LNCAP (cell line): ENCODE measurements at regions not wholly inside any gene's neighbourhood (a gene's known extent, or its start where the extent isn't known, plus 50 kb on each side); places are given as distances from the start of the nearest gene placed in this dataset.

Experiments
- TF ChIP-seq, protein P1 (sequence below): fragments of 450-650 bp; IDR thresholded peaks from 2 replicates; pipeline ENCODE4 v1.5.1; 2017; ENCODE audit warnings: mild to moderate bottlenecking

- TF ChIP-seq, protein P1, sequence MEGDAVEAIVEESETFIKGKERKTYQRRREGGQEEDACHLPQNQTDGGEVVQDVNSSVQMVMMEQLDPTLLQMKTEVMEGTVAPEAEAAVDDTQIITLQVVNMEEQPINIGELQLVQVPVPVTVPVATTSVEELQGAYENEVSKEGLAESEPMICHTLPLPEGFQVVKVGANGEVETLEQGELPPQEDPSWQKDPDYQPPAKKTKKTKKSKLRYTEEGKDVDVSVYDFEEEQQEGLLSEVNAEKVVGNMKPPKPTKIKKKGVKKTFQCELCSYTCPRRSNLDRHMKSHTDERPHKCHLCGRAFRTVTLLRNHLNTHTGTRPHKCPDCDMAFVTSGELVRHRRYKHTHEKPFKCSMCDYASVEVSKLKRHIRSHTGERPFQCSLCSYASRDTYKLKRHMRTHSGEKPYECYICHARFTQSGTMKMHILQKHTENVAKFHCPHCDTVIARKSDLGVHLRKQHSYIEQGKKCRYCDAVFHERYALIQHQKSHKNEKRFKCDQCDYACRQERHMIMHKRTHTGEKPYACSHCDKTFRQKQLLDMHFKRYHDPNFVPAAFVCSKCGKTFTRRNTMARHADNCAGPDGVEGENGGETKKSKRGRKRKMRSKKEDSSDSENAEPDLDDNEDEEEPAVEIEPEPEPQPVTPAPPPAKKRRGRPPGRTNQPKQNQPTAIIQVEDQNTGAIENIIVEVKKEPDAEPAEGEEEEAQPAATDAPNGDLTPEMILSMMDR: no peak
Observed at GRCh38 chr12:62146318-62146717, 113.9 kb upstream of the USP15 start.

DNA sequence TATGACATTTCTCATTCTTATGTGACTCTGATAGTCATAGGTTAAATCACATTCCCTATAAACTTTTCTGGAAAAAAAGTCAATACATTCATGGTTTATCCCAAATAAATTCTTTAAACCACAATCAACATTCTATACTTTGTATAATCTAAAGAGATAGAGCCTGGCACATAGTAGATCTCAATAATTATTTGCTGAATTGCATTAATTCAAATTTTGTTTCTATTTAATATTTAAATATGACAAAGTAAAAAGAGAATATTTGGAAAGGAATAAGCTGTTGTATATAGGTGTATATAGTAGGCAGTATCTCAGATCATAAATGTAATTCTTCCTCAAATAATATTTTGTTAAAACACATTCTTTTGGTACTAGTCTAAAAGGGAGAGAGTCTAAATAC lies 102.2 kb upstream of the USP15 start:
- TF ChIP-seq, protein P1: no peak

DNA sequence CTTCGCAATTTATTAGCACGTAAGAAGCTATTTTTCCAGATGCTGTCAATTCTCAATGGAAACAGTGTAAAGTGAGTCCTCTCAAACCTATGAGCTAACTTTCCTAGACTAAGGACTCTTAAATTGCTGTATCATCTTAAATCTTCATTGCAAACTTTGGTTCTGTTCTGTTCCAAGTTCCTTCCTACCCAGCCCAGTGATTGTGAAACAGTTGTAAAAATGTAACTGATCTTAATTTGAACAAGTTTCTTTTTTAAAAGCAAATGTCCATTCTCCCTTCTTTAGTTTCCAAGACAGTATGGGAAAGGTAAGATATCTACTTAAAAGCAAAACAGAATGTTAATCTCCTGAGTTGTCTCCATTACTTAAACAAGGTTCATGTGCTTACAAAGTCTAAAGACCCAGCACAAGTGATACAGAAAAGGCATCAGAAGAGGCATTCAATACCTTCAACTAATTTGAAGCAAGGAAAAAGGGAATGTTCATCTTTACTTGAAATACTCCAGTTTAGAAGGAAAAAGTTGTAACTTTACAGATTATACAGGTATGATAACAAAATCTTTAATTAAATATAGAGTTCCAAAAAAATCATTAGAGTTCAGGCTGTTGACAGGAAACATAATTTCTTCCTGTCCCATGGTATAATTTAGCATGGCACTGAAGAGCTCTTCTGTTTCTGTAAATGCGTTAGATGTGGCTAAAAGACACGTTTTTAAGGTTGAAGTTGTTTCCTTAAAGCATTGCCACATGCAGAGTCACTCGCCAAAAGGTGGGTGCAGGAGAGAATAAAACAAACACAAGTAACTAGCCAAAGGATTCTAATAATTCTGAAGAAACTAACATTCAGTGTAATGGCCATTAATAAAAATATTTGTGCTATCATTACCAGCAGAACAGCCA lies 101.5 kb upstream of the USP15 start:
- TF ChIP-seq, protein P1: no peak

GRCh38 chr12:62162214-62162613 lies 98.0 kb upstream of the USP15 start:
- TF ChIP-seq, protein P1: no peak

GRCh38 chr12:62163368-62163767 lies 96.8 kb upstream of the USP15 start:
- TF ChIP-seq, protein P1: no peak

DNA sequence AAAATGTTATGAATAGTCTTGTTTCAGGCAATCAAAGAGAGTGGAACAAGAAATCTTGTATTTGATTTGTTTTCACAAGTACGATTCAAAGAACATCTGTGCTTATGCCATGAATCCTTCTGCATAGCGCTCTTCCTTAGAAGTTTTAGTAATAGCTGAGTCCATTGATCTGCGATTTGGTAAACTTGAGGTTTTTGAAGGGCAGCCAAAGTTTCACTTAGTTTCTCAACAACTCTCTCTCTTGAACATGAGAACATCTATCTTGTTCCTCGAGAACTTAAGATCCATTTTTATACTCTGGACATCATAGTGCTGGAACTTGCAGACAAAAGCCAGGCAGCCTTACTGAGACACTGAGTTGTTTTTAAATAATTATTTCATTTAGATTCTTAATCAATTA lies 96.2 kb upstream of the USP15 start:
- TF ChIP-seq, protein P1: no peak

DNA sequence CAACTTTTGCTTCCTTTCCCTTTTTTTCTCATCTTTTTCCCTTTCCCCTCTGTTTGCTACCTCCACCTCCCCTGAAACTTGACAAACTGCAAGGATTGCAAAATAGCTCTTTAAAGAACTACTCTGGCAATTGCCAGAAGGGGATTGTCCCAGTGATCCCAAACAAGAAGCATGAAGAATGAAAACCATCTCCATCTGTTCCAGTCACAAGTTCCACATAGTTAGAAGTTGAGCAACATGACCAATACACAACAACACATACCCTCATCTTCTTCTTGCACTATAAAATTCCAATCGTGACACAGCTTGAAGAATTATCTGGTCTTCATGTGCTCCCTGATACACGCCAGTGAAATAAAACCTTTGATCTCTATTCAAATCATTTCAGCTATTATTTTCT lies 93.7 kb upstream of the USP15 start:
- TF ChIP-seq, protein P1: no peak

- TF ChIP-seq, protein P1: no peak
Observed at GRCh38 chr12:62168411-62168810, 91.8 kb upstream of the USP15 start.
